ENCODE measurements at regions not wholly inside any gene's neighbourhood (a gene's known extent, or its start where the extent isn't known, plus 50 kb on each side); places are given as distances from the start of the nearest gene placed in this dataset.

GRCh38 chr5:135237748-135238103 lies 161.3 kb downstream of the MACROH2A1 start:
- TF ChIP-seq ATOH8 (CRISPR knock-in tag; IDR thresholded peaks at IDR 0.05; ENCODE audit: low read depth) (no peak), CBX8 (IDR thresholded peaks at IDR 0.05) (no peak), EHMT2 (IDR thresholded peaks at IDR 0.05; ENCODE audit: low read depth) (no peak), FOSL2 (IDR thresholded peaks at IDR 0.05) (no peak), FOSL2 (CRISPR knock-in tag; IDR thresholded peaks at IDR 0.05) (no peak), MYC (IDR thresholded peaks at IDR 0.05; ENCODE audit: borderline replicate concordance, low read length) (no peak), RNF2 (IDR thresholded peaks at IDR 0.05; ENCODE audit: borderline replicate concordance, low read depth) (no peak), ZFP36 (IDR thresholded peaks at IDR 0.05; ENCODE audit: borderline replicate concordance, partially characterized antibody) (no peak), ZSCAN20 (CRISPR knock-in tag; IDR thresholded peaks at IDR 0.05) (no peak), CHD4 (IDR thresholded peaks at IDR 0.05; ENCODE audit: borderline replicate concordance) (no peak), RFX5 (IDR thresholded peaks at IDR 0.05) (no peak), FOSB (CRISPR knock-in tag; IDR thresholded peaks at IDR 0.05) (no peak), TFCP2L1 (CRISPR knock-in tag; IDR thresholded peaks at IDR 0.05) (no peak), HDAC2 (IDR thresholded peaks at IDR 0.05) (no peak)
- no peaks in the 10 kb centered on the region for H3K9me3 ChIP-seq
- DNase-seq (ENCODE audit: low read depth in 1 of 2, low spot score in 1 of 2) = no peak
- no peak for FAIRE-seq
- no peak overlapping the region for H3K4me3 ChIP-seq
- POLR2A ChIA-PET = interaction anchor here (1.4 kb wide), 1 partner anchor 9 kb away, joined by 4 read pairs; no protein-coding TSS in a partner anchor
- peak overlapping the region in 1 of 2 experiments; percentile 25; a peak in 2 of 6 replicates for H3K27ac ChIP-seq
- no peak for ATAC-seq
- CTCF ChIA-PET = interaction anchor here (1.3 to 3.0 kb wide), 2 partner anchors 9 to 11 kb away, joined by 4 to 14 read pairs; no protein-coding TSS in a partner anchor
- H3K4me1 ChIP-seq = peaks cover 14% of the 10 kb centered on the region
- H3K4me2 ChIP-seq = no peak overlapping the region
- 81% methylated on average over 9 of the region's 9 CpGs for WGBS (ENCODE audit: missing lambda C conversion rate)

GRCh38 chr5:135236908-135237747 lies 161.9 kb downstream of the MACROH2A1 start:
- no peaks in the 10 kb centered on the region for H3K9me3 ChIP-seq
- H3K4me1 ChIP-seq = peaks cover 8% of the 10 kb centered on the region
- 65% methylated on average over 9 of the region's 9 CpGs for WGBS (ENCODE audit: missing lambda C conversion rate)
- CTCF ChIA-PET = interaction anchor here (0.6 to 3.0 kb wide), 5 partner anchors 10 to 46 kb away, joined by 3 to 14 read pairs (median 3); no protein-coding TSS in a partner anchor
- H3K4me2 ChIP-seq = no peak overlapping the region
- POLR2A ChIA-PET = interaction anchor here (1.4 kb wide), 1 partner anchor 9 kb away, joined by 4 read pairs; no protein-coding TSS in a partner anchor
- DNase-seq (ENCODE audit: low read depth in 1 of 2, low spot score in 1 of 2) (no peak), FAIRE-seq (no peak), ATAC-seq (no peak; a peak in 1 of 6 replicates)
- no peak for TF ChIP-seq HOXB5 (CRISPR knock-in tag; IDR thresholded peaks at IDR 0.05)
- no peak for TF ChIP-seq RCOR1 (IDR thresholded peaks at IDR 0.05; ENCODE audit: low read depth, low read length)
- TF ChIP-seq HMGXB4 (CRISPR knock-in tag; IDR thresholded peaks at IDR 0.05; ENCODE audit: borderline replicate concordance) = no peak
- no peak for TF ChIP-seq POLR2AphosphoS2 (conservative IDR thresholded peaks at IDR 0.05; ENCODE audit: low read length)
- no peak overlapping the region for H3K4me3 ChIP-seq
- peak overlapping the region in 1 of 2 experiments; percentile 25; a peak in 2 of 6 replicates for H3K27ac ChIP-seq

GRCh38 chr5:135236228-135236907 lies 162.7 kb downstream of the MACROH2A1 start:
- H3K9me3 ChIP-seq = no peaks in the 10 kb centered on the region
- ChIA-PET CTCF (interaction anchor here (1.3 to 3.0 kb wide), 4 partner anchors 9 to 45 kb away, joined by 3 to 14 read pairs (median 4); no protein-coding TSS in a partner anchor), POLR2A (interaction anchor here (1.4 kb wide), 1 partner anchor 10 kb away, joined by 4 read pairs; no protein-coding TSS in a partner anchor)
- ATAC-seq = no peak
- H3K4me3 ChIP-seq = no peak overlapping the region
- DNase-seq (ENCODE audit: low read depth in 1 of 2, low spot score in 1 of 2) = no peak
- WGBS (ENCODE audit: missing lambda C conversion rate) = 85% methylated on average over 11 of the region's 11 CpGs
- no peaks in the 10 kb centered on the region for H3K4me1 ChIP-seq
- no peak overlapping the region for H3K4me2 ChIP-seq
- TF ChIP-seq RNF2 (IDR thresholded peaks at IDR 0.05; ENCODE audit: borderline replicate concordance, low read depth) = no peak
- TF ChIP-seq ATOH8 (CRISPR knock-in tag; IDR thresholded peaks at IDR 0.05; ENCODE audit: low read depth) = no peak
- no peak for TF ChIP-seq ZNF302 (CRISPR knock-in tag; IDR thresholded peaks at IDR 0.05)
- peak overlapping the region in 1 of 2 experiments; percentile 25; a peak in 1 of 6 replicates for H3K27ac ChIP-seq
- no peak for FAIRE-seq

All from A549 (cell line).